ENCODE measurements at regions not wholly inside any gene's neighbourhood (a gene's known extent, or its start where the extent isn't known, plus 50 kb on each side); places are given as distances from the start of the nearest gene placed in this dataset.

GRCh38 chr5:79853676-79854418 is 137.2 kb downstream of the MTX3 start:
- TF ChIP-seq, protein P1, sequence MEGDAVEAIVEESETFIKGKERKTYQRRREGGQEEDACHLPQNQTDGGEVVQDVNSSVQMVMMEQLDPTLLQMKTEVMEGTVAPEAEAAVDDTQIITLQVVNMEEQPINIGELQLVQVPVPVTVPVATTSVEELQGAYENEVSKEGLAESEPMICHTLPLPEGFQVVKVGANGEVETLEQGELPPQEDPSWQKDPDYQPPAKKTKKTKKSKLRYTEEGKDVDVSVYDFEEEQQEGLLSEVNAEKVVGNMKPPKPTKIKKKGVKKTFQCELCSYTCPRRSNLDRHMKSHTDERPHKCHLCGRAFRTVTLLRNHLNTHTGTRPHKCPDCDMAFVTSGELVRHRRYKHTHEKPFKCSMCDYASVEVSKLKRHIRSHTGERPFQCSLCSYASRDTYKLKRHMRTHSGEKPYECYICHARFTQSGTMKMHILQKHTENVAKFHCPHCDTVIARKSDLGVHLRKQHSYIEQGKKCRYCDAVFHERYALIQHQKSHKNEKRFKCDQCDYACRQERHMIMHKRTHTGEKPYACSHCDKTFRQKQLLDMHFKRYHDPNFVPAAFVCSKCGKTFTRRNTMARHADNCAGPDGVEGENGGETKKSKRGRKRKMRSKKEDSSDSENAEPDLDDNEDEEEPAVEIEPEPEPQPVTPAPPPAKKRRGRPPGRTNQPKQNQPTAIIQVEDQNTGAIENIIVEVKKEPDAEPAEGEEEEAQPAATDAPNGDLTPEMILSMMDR (IDR thresholded peaks at IDR 0.05): no peak; the same call in 1 of the 2 replicates
- no peak for TF ChIP-seq ZFX (IDR thresholded peaks at IDR 0.05; ENCODE audit: borderline replicate concordance)

Measured in 22Rv1 (cell line).